ENCODE measurements at regions not wholly inside any gene's neighbourhood (a gene's known extent, or its start where the extent isn't known, plus 50 kb on each side); places are given as distances from the start of the nearest gene placed in this dataset.

DNA sequence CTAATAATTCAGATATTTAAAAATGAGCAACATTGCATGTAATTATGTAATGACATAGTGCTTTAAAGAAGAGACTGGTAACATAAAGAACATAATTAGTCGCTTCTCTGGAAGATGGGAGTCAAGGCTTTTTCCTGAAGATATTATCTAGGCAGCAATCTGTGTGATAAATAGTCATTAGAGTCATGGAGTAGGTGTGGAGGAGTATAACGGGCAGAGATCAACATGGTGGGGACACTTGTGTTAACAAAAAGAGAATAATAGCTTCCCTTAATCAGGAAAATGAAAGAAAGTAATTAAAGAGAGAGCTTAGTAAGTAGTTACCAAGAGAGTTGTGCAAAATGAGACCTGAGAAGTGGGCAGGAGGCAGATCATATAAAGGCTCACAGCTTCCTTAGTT lies 1417.1 kb upstream of the ATXN8OS start:
- Histone ChIP-seq H3K4me1 (ENCODE audit: low read depth, poor library complexity, severe bottlenecking) (no peaks in the 10 kb centered on the region), H4K20me1 (ENCODE audit: insufficient read depth) (no peaks in the 10 kb centered on the region), H2AFZ (ENCODE audit: low read depth) (no peak overlapping the region), H3K4me3 (IDR thresholded peaks at IDR 0.05; ENCODE audit: insufficient read depth, low read depth, low read length) (no peak overlapping the region), H3K4me2 (no peak overlapping the region), H3K27ac (no peak overlapping the region), H3K79me2 (ENCODE audit: insufficient read depth, low read depth) (no peaks in the 10 kb centered on the region), H3K27me3 (ENCODE audit: insufficient read depth, low read depth) (no peaks in the 10 kb centered on the region), H3K9ac (no peak overlapping the region), H3K36me3 (ENCODE audit: insufficient read depth) (no peaks in the 10 kb centered on the region)
- TF ChIP-seq CTCF (conservative IDR thresholded peaks at IDR 0.05; ENCODE audit: low read depth, low read length): no peak

DNA sequence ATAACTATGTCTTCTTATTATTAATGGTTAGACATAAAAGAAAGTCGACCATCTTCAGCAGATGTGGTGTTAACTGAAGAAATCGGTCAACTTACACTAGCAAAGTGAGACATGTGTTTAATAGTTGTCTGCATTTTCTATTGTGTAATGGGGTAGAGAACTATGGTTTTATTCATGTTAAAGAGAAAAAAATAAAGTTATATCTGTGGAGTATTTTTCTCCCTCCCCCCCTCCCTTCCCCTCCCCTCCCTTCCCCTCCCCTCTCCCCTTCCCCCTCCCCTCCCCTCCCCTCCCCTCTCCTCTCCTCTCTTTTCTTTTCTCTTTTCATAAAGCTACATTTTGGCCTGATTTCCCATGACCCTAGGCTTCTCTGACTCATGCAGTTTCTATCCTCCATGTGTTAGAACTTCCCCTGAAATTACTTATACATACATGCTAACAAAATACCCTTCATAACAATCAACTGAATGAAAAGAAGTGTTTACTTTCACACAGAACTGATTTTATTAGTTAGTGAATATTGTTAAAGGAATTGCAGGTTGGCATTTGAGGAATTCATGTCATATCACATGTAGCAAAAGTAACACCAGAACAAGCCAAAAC lies 1431.0 kb upstream of the ATXN8OS start:
- Histone ChIP-seq H3K4me2 (no peak overlapping the region), H2AFZ (ENCODE audit: low read depth) (no peak overlapping the region), H4K20me1 (ENCODE audit: insufficient read depth) (no peaks in the 10 kb centered on the region), H3K36me3 (ENCODE audit: insufficient read depth) (no peaks in the 10 kb centered on the region), H3K27ac (no peak overlapping the region), H3K9ac (no peak overlapping the region), H3K4me1 (ENCODE audit: low read depth, poor library complexity, severe bottlenecking) (no peaks in the 10 kb centered on the region), H3K4me3 (IDR thresholded peaks at IDR 0.05; ENCODE audit: insufficient read depth, low read depth, low read length) (no peak overlapping the region), H3K27me3 (ENCODE audit: insufficient read depth, low read depth) (no peaks in the 10 kb centered on the region), H3K79me2 (ENCODE audit: insufficient read depth, low read depth) (no peaks in the 10 kb centered on the region)
- no peak for TF ChIP-seq CTCF (conservative IDR thresholded peaks at IDR 0.05; ENCODE audit: low read depth, low read length)

- Histone ChIP-seq H2AFZ (ENCODE audit: low read depth) (no peak overlapping the region), H4K20me1 (ENCODE audit: insufficient read depth) (no peaks in the 10 kb centered on the region), H3K36me3 (ENCODE audit: insufficient read depth) (no peaks in the 10 kb centered on the region), H3K4me2 (no peak overlapping the region), H3K79me2 (ENCODE audit: insufficient read depth, low read depth) (no peaks in the 10 kb centered on the region), H3K27ac (no peak overlapping the region), H3K9ac (no peak overlapping the region), H3K27me3 (ENCODE audit: insufficient read depth, low read depth) (no peaks in the 10 kb centered on the region), H3K4me3 (IDR thresholded peaks at IDR 0.05; ENCODE audit: insufficient read depth, low read depth, low read length) (no peak overlapping the region), H3K4me1 (ENCODE audit: low read depth, poor library complexity, severe bottlenecking) (no peaks in the 10 kb centered on the region)
- TF ChIP-seq CTCF (conservative IDR thresholded peaks at IDR 0.05; ENCODE audit: low read depth, low read length): no peak
Measured at GRCh38 chr13:68675209-68675608, 1432.4 kb upstream of the ATXN8OS start.

DNA sequence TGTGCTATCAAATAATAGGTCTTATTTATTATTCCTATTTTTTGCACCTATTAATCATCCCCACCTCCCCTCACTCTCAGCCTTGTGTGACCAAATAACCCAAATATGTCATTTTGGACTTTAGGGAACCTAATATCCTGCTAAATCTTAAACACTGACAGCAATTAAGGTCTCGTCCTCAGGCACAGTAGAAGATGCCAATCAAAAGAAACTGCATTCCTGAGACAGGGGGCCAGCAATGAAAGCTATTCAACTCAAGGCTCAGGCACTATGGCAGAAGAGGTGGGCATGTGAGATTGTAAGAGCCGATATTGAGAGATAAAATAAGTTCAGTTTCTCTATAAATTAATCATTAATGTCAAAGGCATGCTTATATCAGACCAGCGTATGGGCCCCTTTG lies 1437.7 kb upstream of the PCDH9 start:
- Histone ChIP-seq H3K9ac (no peak overlapping the region), H3K4me2 (no peak overlapping the region), H2AFZ (ENCODE audit: low read depth) (no peak overlapping the region), H4K20me1 (ENCODE audit: insufficient read depth) (no peaks in the 10 kb centered on the region), H3K27ac (no peak overlapping the region), H3K36me3 (ENCODE audit: insufficient read depth) (no peaks in the 10 kb centered on the region), H3K4me1 (ENCODE audit: low read depth, poor library complexity, severe bottlenecking) (no peaks in the 10 kb centered on the region), H3K4me3 (IDR thresholded peaks at IDR 0.05; ENCODE audit: insufficient read depth, low read depth, low read length) (no peak overlapping the region), H3K27me3 (ENCODE audit: insufficient read depth, low read depth) (no peaks in the 10 kb centered on the region), H3K79me2 (ENCODE audit: insufficient read depth, low read depth) (no peaks in the 10 kb centered on the region)
- TF ChIP-seq CTCF (conservative IDR thresholded peaks at IDR 0.05; ENCODE audit: low read depth, low read length): no peak
